Stimulated activated CD4-positive, alpha-beta T cell treated with anti-CD3 and anti-CD28 coated beads, TNF-alpha, amount 100 ng/mL, for 24 hours (primary cell): ENCODE measurements at regions not wholly inside any gene's neighbourhood (a gene's known extent, or its start where the extent isn't known, plus 50 kb on each side); places are given as distances from the start of the nearest gene placed in this dataset.
"Not testable (repeated sequence)": the region's sequence is repeated elsewhere in the genome, so short reads cannot be mapped to it uniquely, and the experiment has no call there.

Experiments
- DNase-seq, 3 experiments: peaks; one replicate each; pipeline ENCODE4 v3.0.0-alpha.2; 2020; ENCODE audit warnings: low read depth in 3 of 3

DNA sequence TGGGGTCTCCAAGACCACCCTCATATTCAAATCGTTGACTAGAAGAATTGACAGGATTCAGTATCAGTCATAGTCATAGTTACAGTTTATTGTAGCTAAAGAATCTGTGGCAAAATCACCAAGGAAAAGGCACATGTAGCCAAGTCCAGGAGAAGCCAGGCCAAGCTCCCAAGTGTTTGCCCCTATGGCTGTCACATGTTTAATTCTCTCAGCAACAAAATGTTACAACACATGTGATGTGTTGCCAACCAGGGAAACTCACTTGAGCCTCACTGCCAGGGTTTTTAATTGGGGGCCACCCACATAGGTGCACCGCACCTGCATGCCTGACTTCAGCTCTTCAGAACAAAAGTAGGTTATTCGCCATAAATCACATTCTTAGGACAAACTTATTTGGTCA is 1030.9 kb upstream of the CELF2 start:
- DNase-seq: no peak

DNA sequence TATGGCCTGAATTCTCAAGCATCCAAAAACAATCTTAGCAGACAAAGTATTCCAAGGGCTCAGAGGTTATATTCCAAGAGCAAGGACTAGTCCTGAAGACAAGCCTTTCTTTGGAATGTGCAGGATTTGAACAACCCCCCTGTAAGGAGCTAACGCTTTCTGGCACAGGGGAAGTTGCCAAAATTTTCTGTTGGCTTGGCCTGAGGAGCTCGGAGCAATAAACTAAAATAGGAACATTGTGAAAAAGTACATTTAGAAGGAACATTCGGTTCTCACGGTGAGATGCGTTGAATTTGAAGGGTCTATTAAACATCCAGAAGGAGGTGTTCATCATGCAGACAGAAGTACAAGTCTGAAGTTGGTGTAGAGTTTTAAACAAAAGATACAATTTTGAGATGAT is 1030.5 kb upstream of the CELF2 start:
- DNase-seq: no peak

DNA sequence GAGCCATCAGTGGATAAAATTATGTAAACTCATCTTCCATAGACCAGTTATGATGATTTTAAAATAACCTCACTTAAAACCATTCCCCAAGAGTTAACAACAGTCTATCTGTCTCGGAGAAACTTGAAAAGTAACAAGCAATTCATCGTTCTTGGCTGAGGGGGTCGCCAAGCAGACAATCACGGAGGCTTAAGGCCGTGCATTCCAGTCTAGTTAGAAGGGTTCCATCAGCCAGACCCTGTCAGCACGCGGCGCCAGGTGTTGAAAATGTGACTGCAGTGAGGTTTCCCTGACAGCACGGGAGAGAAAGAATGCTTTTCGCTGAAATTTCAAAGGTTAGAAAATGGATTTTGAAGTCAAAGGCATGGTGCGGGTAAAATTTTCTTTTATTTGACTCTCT is 1025.0 kb upstream of the CELF2 start:
- no peak for DNase-seq

DNA sequence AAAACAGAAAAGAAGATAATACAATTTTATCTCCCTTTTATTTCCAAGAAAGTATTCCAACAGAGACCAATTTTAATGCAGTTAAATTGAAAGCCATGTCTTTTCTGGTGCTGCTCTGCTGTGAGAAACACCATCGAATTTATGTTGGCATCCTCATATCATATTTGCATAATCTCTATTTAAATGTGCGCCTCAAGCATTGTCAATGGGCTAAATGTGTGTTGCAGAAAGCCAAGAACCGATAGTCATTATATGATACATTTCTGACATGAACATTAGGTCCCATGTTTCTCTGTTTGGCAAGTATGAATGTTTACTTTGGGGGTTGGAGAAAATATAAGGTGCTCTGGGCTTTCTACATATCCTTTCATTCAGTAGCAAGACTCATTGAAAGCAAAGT is 1023.5 kb upstream of the CELF2 start:
- DNase-seq: no peak

DNA sequence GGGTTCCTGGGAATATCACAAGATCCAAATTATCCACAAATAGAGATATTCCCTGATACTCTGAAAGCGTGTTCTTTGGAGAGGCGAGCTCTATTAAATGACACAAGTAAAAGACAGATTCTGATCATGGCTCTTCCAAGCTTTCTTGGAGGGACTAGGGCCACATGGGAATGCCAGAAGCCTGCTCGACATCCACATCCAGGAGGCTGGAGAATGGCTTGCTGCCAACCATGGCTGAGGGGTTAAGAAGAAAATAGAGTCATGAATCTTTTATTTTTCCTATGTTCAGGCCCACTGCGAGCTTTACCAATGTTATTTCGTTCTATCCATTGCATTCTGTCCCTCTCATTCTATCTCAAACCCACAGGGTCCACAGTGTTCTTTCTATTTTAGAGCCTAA is 1018.0 kb upstream of the CELF2 start:
- DNase-seq: no peak

DNA sequence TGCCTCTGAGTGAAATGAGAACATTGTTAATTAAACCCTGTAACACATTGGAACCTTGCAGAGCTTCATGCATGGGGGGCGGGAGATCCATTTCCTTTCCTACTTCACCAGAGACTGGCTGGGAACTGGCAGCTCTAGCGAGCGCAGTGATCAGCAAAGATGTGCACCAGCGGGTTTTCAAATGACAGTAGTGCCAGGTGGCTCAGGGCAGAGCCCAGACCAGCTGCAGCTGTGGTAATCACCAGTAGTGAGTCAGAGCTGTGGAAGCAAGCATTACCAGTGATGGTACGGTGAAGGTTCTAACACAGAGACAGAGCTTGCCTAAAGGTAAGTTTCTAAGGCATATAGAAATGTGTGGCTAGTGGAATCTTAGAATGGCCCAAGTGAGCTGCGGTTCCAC is 1009.7 kb upstream of the CELF2 start:
- DNase-seq: no peak

DNA sequence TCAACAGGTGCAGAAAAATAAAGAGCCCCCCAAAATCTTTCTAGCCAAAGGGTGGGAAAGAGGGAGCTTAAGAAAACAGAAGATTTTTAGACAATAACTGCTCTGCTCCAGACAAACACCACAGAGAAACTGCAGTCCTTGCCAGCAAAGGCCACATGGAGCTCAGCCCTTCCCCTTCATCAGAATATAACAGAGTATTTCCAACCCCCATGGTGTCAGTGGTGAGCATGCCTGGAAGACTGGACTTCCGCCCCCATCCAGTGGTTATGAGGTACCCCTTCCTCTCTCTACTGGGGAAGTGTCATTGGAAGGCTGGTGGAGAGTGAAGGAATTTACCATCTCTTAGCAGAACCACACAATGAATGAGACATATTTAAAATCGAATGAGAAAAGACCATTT is 1007.3 kb upstream of the CELF2 start:
- DNase-seq: no peak

DNA sequence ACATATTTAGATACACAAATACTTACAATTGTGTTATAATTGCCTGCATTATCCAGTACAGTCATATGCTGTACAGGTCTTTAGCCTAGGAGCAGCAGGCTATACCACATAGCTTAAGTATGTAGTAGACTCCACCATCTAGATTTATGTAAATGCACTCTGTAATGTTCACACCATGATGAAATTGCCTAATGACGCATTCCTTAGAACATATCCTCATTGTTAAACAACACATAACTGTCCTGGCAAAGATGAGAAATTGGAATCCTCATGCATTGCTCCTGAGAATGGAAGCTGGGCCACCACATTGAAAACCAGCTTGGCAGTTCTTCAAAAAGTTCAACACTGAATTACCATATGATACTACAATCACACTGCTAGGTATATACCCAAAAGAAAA is 1002.8 kb upstream of the CELF2 start:
- no peak for DNase-seq

DNA sequence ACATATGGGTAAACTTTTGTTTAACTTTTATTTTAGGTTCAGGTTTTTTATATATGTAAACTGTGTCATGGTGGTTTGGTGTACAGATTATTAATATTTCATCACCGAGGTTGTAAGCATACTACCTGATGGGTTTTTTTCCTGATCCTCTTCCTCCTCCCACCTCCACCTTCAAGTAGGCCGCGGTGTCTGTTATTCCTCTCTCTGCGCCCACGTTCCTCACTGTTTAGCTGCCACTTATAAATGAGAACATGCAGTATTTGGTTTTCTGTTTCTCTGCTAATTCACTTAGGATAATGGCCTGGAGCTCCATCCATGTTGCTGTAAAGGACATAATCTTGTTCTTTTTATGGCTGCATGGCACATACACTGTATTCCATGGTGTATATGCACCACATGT is 1000.0 kb upstream of the CELF2 start:
- DNase-seq: no peak

DNA sequence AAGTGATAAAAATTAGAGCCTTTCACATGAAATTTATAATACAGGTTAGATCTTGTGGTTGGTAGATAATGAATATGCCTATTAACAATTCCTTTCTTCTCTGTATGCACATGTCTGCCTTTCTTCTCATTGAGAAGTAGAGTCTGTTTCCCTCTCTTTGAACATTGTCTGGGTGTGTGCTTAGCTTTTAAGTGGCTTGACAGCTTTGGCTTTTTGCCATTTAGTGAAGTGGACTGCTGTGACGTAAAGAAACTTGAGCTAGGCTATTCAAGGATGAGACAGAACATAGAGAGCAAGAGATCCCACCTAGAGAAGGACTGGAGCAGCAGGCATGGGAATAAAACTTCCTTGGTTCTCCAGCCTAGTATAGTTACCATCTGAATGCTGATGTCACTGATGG is 996.7 kb upstream of the CELF2 start:
- no peak for DNase-seq

DNA sequence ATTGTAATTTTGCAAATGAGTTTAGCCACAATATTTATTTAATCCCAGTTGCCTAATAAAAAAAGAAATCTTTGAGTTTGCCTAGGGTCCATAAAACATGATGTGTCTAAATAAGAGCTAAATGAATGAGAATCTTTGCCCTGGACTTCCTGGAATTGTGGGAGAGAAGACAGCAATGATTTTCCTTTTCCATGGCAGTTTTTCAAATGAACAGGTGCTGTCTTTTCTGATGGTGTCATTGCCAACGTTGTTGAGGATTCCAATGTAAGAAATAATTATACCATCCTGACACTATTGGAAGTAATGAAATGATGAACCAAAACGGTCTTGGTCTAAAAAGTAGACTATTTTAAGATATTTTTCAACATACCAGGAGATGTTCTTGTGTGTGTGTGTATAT is 984.7 kb upstream of the CELF2 start:
- no peak for DNase-seq

DNA sequence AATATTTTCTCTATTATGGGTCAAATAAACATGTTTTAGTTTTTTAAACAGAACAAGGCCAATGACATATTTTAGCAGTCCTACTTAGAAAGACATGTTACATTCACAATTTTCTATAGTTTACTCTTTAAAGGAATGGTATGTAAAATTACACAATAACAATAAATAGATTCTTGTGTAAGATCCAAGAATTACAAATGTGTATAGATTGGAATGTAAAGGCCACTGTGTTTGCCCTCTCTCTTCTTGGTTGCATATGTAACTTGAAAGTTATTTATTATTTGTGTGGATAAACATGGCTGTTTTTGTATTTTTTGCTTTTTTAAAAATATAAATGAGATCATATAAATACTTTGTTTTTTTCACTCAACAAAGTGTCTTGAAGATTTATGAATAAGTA is 979.3 kb upstream of the CELF2 start:
- DNase-seq: no peak

DNA sequence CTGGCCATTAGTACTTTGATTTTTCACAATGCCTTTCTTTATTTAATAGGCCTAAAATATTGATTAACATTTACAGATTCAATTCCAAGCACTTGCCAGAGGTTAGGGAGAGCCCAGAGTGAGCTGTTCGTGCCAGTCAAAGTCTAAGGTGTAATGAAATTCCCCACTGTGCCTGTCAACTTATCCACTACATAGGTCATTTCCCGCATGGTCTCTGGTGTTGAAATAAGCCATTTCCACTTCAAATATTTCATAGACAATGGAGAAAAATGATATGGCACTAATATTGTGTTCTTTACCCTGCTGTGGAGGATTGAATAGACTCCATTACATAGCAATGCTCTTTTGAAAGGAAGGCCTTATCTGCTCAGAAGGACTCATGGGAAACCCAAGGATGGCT is 978.1 kb upstream of the CELF2 start:
- DNase-seq: no peak

DNA sequence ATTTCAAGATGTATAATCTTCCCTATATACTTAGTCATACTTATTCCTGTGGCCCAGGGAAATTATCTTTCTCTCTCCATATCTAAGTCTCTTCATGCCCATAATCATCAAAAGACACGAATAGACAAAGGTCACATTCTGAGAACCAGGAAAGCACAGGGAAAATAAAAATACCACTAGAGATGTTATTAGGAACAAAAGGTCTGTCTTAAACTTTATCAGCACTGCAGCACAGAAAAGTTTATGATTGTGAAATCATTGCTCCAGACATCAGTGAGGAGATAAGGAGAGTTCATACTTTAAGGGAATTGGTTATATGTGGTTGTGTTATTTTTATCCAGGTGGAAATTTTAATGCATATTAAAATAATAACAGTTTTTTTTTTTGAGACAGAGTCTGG is 974.6 kb upstream of the CELF2 start:
- no peak for DNase-seq

DNA sequence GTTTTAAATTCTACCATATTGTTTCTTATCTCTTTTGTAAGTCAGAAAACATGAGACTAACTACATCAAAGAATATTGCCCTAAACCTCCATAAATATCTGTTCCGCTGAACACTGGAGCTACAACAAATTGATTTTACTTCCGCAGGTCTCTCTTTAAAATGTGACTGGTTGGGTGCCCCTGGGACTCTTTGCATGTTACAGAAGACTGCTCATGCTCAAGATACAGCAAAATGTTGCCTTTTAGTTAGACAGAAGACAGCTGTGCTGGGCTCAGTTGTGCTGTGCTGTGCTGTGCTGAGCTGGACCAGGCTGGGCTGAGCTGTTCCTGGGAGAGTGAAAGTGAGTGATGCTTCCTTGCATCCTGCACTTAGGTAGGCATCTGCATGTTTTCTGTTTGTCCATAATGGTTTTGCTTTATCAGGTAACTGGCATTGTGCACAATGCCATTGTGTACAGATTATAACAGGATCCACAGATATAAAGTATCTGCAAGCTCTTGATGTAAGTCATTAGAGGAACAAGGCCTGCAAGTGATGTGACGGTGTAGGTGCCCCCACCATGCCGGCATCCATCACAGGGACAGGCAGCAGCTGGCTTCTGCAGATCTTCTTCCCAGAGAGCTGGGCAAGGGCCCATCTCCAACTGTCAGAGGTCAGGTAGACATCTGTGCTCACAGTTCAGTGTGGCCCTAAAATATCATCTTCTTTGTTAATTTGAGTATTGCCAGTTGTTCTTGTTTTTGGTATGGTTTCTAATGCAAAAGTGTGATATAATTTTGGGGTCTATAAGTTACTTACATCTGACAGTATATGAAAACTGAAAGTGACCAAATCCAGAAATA is 972.5 kb upstream of the CELF2 start:
- DNase-seq: no peak

DNA sequence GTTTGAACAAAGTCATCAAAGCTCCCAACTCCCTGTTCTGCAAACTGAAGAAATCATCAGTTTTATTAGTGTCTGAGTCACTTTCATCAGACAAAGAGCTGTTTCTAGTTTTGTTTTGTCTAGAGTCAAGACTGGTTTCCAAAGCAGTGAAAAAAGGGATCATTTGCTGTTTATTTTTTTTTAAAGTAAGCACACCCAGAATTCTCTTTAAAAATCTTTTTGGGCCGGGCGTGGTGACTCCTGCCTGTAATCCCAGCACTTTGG is 972.0 kb upstream of the CELF2 start:
- no peak for DNase-seq

DNA sequence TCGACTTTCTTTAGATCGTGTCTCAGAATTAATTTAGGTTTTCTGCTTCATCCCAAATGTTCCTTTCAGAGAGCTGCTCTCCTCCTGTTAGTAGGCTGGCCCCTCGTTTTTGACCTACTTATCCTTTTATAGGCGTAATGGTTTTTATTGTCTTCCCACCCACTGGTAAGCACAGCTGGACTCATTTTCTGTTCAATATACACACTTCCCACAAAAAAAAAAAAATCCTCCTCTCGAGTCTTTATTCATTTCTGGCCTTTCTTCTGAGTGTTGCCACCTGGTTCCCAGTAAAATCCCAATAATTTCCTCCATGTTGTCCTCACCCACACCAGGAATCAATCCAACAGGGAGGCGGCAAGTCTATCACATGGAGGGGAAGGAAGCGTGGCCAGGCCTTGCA is 970.2 kb upstream of the CELF2 start:
- no peak for DNase-seq

DNA sequence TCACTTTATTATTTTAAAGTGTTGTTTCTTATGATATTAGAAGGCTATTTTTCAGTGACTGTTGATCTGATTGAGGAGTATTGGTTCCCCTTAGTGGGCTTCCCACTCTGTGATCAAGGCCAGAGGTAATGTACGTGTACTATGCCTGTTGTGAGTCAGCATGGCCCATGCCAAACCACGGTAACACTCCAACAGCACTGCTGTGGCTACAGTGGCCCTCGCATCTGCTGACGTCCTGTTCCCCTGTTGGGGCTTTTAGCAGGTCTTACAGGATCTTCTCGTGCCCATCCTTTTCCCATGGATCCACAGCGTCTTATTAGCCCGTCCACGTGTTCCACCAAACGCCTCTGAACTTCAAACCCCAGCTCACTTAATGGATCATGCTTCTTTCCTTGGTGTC is 964.6 kb upstream of the CELF2 start:
- DNase-seq: no peak

DNA sequence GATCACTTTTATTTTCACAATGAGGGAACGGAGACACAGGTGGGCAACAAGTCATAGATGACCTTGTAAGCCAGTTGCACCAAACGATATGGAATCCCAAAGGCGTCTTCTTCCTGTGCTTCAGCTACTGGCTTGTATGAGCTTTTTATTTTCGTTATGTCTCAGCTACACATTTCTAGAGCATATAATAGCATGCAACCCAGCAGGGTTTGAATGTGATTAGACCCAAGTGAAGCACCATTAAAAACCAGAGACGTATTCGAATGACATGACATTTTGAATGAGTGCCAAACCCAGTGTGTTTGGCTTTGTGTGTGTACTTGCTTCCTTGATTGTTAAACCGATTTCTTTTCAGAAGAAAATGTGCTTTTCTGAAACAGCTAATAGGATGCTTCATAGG is 963.2 kb upstream of the CELF2 start:
- DNase-seq: no peak

DNA sequence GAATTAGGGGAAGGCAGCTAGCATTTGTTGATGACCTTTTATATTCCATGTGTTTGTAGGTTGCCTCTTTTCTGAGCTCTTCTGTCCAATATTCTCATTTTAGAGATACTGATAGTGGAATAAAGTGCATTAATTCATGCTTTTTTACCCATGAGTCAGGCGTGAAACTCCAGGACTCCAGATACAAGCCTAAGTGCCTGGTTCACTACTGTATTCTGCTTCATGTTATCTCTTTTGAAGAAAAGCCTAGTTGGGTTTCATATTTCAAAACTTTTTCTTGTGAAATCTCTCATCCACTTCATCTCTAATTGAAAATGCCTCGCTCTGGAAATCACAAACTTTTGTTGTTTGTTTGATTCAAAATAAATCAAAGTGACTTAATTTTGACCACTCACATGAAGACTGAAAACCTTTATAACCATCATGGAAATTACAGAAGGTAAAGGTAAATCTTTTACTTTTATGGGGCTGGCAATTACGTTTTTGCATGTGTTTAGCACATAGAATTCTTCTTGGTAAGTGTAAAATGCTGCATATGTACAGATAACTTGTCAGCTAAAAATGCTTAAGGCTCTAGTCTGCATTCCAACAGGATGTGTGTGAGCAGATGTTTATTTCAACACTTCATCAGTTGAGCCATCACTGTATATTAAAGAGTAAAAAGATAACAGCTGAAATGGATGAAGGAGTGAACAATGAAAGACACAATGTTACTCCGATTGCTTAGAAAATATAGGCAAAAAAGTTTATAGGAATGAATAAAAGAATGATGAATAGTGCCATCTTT is 961.8 kb upstream of the CELF2 start:
- DNase-seq: no peak

DNA sequence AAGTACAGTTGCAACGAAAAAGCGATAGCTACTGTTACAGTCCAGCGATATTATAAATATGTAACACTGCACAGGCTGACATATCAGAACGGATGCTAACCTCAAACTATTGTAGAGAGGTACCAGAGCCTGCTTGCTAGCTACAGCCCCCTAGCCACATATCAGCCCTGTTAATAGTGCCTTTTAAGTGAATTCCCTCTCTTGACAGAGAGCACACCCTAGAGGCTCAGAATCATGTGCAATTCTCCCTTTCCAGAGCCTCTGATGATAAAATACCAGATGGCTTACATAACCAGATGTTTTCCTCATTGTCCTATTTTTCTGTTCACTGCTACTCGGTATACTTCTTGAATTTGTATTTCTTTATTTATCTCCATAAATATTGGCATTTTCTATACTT is 960.7 kb upstream of the CELF2 start:
- DNase-seq: no peak

DNA sequence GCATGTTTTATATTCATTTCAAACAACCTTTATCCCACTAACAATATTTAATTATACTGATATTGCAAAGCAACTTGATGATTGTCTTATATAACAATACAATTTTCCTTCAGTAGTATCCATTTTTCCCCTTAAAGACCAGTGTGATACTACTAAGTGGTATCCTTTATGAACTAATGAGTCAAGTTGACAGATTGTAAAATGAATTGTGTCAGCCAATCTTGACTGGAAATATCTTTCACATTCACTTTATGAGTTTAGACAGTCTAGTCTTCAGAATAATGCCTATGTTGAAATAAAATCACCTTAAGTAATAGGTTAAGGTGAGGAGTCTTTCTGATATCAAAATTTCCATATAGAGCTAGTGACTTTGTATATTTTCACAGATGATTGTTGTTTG is 950.0 kb upstream of the CELF2 start:
- DNase-seq: no peak

DNA sequence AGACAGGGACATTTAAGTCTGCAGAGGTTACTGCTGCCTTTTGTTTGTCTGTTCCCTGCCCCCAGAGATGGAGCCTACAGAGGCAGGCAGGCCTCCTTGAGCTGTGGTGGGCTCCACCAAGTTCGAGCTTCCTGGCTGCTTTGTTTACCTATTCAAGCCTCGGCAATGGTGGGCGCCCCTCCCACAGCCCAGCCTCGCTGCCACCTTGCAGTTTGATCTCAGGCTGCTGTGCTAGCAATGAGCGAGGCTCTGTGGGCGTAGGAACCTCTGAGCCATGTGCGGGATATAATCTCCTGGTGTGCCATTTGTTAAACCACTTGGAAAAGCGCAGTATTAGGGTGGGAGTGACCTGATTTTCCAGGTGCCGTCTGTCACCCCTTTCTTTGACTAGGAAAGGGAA is 942.8 kb upstream of the CELF2 start:
- not testable (repeated sequence) for DNase-seq

DNA sequence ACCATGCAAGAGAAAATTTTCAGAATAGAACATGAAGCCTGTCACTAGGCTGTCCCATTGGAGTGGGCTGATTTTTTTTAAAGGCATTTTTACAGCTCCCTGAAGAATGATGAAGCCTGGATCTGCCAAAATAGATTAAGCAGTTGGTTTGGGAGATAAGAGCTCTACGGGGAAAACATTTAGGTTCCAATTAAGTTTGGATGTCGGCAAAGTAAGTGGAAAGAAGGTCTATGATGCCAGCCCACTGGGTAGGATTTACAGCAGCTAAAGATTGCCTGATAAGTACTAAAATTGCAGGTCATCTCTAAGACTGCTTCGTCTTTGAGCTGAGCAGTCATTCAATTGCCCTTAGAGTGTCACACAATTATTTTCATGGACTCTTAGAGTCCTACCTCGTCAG is 939.2 kb upstream of the CELF2 start:
- DNase-seq: no peak
